HG03135 (cell line): ENCODE measurements at regions not wholly inside any gene's neighbourhood (a gene's known extent, or its start where the extent isn't known, plus 50 kb on each side); places are given as distances from the start of the nearest gene placed in this dataset.
"Not testable (repeated sequence)": the region's sequence is repeated elsewhere in the genome, so short reads cannot be mapped to it uniquely, and the experiment has no call there.

ENCODE experiments used
- ATAC-seq: cut with Tn5 transposase; IDR thresholded peaks from one replicate; pipeline ENCODE4 v1.9.1; 2021; ENCODE audit warnings: mild to moderate bottlenecking, moderate library complexity; ENCODE audit not compliant: unreplicated experiment

DNA sequence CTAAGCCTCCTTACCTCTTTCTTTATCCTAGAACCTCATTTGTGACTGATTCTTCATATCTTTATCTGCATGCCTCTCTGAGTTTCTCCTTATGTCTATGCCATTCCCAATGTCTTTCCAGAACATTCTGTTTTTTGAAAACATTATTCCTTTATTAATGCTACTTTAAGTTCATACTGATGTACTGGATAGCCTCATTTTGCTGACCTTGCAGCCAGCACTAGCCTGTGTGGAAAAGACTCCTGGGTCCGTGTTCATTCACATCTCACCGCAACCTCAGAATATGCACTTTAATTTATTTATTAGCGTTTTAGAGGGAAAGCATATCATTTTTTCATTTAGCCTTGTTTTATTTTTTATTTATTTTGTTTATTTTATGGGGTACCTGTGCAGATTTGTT is 208.1 kb upstream of the NPVF start:
- ATAC-seq = no peak

- no peak for ATAC-seq
Measured at GRCh38 chr7:25437308-25437707, 209.0 kb upstream of the NPVF start.

DNA sequence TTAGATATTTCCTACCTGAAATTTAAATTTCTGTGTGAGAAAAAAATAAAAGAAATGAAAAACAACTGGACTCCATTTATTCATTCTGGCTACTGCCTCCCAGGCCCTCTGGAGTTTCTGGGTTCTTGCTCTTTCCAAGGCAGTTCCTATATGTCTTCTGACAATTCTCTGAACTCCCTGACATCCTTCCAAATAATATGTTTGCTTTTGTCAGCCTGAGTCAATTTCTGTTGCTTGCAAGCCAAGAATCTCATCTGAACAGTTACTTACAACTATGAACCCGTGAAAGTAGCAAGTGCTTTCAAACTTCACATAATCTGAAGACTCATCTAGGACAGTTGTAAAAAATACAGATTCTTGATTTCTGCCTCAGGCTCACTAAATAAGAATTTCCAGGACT is 216.7 kb upstream of the NPVF start:
- ATAC-seq = no peak

GRCh38 chr7:25448301-25448700 is 220.0 kb upstream of the NPVF start:
- ATAC-seq = no peak

DNA sequence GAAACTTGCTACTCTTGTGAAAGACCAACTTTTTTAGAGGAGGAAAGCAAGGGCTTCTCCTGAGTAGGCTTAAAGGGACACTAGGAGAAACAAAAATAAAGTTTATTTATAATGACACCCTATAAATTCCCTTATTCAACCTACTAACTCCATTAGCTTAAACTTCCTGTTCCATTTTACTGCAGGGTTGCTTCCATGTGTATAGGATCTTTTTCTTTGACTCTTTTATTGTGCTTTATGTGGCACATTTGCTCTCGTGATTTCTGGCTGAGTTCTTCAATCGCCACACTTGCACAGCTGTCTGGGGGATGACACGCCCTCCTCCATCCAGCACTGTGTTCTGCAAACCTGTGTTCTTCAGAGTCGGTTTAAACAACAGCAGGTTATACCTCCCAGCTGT is 225.7 kb upstream of the NPVF start:
- ATAC-seq = no peak

GRCh38 chr7:25454562-25455041 is 226.3 kb upstream of the NPVF start:
- no peak for ATAC-seq

GRCh38 chr7:25455683-25456251 is 227.5 kb upstream of the NPVF start:
- no peak for ATAC-seq

- ATAC-seq = no peak
Measured at GRCh38 chr7:25456467-25457171, 228.3 kb upstream of the NPVF start.

GRCh38 chr7:25459057-25459456 is 230.8 kb upstream of the NPVF start:
- no peak for ATAC-seq

DNA sequence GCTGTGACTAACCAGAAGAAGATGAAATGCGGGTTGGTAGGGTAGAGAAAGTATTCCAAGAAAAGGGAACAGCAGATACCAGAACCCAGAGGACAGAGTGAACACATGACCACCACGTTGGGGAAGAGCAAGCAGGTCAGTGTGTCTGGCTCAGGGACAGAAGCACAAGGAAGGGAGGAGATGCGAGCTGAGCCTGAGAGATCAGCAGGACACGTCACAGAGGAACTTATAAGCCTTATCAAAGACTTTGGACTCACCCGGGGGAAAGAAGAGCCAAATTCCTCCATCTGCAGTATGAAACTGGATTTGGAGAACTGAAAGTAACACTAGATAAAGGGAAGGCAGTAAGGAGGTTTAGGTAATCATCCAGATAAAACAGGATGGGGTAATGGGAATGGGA is 232.1 kb upstream of the NPVF start:
- no peak for ATAC-seq

DNA sequence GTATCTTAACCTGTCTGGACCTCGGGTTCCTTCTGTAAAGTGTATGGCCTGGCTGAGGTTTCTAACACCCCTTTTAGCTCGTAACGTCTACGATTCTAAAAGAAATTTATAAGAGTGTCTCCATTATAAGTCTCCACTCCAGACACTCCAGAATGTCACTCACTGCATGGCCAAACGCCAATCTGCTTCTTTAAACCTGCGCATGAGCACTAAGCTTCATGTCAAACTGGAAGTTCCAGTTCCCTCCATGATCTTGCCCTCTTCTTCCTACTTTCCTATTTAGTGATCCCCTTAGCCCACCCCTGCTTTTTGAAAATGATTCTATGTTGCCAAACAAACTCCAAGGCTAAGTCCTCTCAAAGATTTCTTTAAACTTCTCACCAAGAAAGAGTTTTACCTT is 241.4 kb upstream of the NPVF start:
- no peak for ATAC-seq

DNA sequence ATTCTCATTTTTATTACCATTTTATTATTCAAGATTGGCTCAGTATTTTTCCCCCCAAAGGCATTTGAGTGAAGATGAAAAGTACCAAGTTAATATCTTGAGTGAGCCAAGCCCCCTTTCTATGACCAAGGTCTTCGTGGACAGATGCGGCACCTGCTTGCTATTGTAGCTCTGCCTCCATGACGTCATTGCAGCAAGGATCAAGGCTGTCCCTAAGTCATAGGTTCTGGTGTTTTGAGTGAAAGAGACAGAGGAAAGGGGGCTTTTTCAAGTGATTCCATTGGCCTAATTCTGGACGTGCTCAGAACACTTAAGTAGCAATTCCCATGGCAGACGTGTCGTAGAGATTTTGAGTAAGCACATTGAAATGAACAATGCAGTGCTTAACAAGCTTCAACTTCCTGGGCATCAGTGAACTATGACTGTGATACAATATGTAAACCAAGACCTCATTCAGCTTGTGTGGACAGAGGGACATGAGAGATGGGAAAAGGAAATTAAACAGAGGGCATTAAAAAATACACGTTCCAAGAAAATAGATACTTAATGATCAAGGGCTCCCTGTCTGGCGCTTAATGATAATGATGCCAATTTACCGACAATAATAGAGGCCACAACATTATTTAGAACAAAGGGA is 248.7 kb upstream of the NPVF start:
- ATAC-seq = no peak

DNA sequence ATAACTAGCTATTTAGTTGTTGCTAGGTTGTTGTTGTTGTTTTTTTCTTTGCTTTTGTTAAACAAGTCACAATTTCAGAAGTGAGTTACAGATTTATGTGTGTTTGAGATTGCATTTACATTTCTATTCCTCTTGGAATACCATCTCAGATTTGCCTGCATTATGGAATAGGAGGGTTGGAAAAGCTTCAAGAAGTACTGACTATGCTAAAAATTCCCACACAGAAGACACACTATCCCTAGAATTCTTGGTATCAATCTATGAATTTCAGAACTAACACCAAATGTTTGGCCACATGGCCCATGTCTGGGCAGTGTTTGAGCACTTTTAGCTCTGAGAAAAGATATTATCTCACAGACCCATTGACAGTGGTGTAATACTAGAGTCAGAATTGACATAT is 249.9 kb upstream of the NPVF start:
- ATAC-seq = not testable (repeated sequence)

DNA sequence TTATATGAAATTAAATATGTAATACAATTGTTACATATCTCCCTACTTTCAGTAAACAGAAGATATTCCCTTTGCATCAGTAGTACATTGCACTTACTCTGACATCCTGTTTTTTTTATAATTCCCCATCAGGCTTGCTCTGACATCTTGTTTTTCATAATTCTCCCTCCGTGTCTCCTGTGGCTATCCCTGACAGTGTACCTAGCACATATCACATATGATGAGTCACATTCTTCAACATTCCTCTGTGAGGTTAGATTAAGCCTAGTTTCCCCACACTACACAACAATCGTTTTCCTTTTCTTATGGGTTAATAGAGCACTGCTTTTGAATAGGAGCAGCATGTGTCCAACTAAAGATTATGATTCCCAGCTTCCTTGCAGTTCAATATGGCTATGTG is 250.6 kb upstream of the NPVF start:
- ATAC-seq = no peak

DNA sequence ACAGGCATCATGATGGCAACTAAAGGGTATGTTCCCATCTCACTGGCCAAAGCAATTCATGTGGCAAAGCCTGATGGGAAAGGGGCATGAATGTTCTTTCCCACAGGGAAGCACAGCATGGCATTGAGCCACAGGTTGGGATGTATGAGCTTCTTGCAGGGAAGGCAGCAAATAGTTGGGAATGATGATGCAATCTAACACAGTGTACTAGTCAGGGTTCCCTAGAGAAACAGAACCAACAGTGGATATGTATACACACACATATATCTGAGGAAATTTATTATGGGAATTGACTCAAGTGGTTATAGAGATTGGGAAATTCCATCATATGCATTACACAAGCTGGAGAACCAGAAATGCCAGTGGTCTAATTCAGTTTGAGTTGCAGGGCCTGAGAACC is 253.6 kb upstream of the NPVF start:
- ATAC-seq = no peak

DNA sequence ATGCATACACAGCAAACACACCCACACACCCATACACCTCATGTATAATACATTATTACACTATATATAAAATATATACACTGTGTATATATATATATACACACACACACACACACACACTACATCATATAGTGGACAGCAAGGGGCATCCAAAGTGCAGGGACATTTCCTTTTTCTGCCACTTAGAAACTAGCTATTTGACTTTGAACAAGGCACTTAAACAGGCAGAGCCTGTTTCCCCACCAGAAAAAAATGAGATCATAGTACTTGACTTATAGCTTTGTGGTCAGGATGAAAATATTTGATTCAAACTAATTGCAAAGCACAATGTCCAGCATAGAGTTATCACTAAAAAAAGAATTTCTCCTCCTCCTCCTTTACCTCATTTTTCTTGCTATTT is 254.3 kb upstream of the NPVF start:
- ATAC-seq = no peak

- no peak for ATAC-seq
Measured at GRCh38 chr7:25485026-25485425, 256.7 kb upstream of the NPVF start.

DNA sequence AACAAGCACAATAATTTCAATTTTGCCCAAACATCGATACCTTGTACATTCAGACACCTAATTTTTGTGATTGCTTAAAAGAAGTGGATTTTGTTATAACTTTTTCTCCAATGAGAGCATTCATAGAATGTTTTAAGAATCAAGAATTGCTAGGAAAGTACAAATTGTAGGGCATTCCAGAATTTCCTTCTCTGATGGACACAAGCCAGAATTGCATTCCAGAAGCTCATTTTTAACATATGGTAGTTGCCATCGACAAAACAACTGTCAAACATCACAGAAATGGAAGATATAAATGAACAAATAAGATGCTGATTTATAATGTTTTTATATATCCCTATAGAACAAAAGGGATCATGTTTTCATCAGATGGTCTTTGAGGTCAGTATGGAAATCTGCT is 258.4 kb upstream of the NPVF start:
- ATAC-seq = no peak

GRCh38 chr7:25493805-25494366 is 265.6 kb upstream of the NPVF start:
- ATAC-seq = no peak

DNA sequence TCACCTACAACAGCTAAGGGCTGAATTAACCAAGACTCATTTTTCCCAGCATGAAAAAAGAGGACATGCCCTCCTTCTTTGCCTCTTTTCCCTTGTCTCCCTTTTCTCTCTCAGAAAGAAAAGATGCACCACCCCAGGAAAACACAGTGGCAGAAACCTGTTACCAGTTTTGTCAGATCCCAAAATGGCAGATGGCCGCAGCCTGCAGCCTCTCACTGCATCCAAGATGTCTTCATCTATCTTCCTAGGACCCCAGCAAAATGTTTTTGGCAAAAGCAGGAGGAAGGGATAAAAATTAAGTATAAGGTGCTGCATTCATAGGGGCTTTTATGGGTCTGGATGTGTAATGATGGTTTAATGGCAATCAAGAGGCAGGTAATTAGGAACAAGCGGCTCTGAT is 266.6 kb upstream of the NPVF start:
- no peak for ATAC-seq

GRCh38 chr7:25495342-25496250 is 267.3 kb upstream of the NPVF start:
- ATAC-seq = no peak
